Body of pancreas (tissue), 4 donors: ENCODE measurements at regions not wholly inside any gene's neighbourhood (a gene's known extent, or its start where the extent isn't known, plus 50 kb on each side); places are given as distances from the start of the nearest gene placed in this dataset.

Experiments used
- ATAC-seq: fragments of 150-250 bp; one replicate; pipeline ENCODE4 v1.9.1; 2016
- DNase-seq, 4 donors: peaks; one replicate each; pipeline ENCODE4 v3.0.0-alpha.2; 2019
- H3K27ac ChIP-seq, 4 donors: fragments of 200-600 bp; sonication (generic); 1 replicate in 3 of 4; 2 replicates in 1 of 4; pipeline versions ENCODE4 v1.5.1 to v1.6.1; 2016 to 2019; ENCODE audit warnings: mild to moderate bottlenecking in 1 of 4, mixed read lengths in 1 of 4, moderate library complexity in 1 of 4
- H3K27me3 ChIP-seq, 2 donors: fragments of 200-600 bp; sonication (generic); one replicate each; pipeline ENCODE4 v1.6.0; 2016; ENCODE audit warnings: mild to moderate bottlenecking in 1 of 2
- H3K36me3 ChIP-seq, 2 donors: fragments of 200-600 bp; sonication (generic); replicated peaks in 1 of 2; 2 replicates each; pipeline ENCODE4 v1.5.1; 2016; ENCODE audit warnings: low read depth in 2 of 2; ENCODE audit not compliant: insufficient read depth in 1 of 2
- H3K4me1 ChIP-seq: fragments of 200-600 bp; sonication (generic); one replicate; pipeline ENCODE4 v1.6.0; 2016
- H3K4me3 ChIP-seq, 2 donors: fragments of 200-600 bp; sonication (generic); 1 replicate in 1 of 2; 2 replicates in 1 of 2; pipeline ENCODE4 v1.5.1; 2016 to 2019
- H3K9me3 ChIP-seq, 3 donors: fragments of 200-600 bp; sonication (generic); 1 replicate in 2 of 3; 2 replicates in 1 of 3; pipeline ENCODE4 v1.5.1; 2016
- POLR2A ChIP-seq, 3 donors: fragments of 450-650 bp; IDR thresholded peaks; one replicate each; pipeline ENCODE4 v1.6.1; 2016; ENCODE audit warnings: antibody characterized with exemption in 3 of 3, mild to moderate bottlenecking in 2 of 3
- WGBS, 2 donors: methylation state at CpG; one replicate each; pipeline ENCODE4 v1.1.5; 2017; 5-methylcytosine and 5-hydroxymethylcytosine counted together
- intact Hi-C: fragments of 100-400 bp; cut with DNase I; formaldehyde crosslinking; loops from one replicate; pipeline ENCODE4 v1.15.1; 2023
- TF ChIP-seq, protein P1 (sequence below), 7 experiments: fragments of 450-650 bp in 4 of 7; fragments of 200-600 bp in 3 of 7; sonication (generic) in 3 of 7; IDR thresholded peaks; one replicate each; pipeline ENCODE4 v1.5.1; 2016 to 2019; ENCODE audit warnings: antibody characterized with exemption in 7 of 7

DNA sequence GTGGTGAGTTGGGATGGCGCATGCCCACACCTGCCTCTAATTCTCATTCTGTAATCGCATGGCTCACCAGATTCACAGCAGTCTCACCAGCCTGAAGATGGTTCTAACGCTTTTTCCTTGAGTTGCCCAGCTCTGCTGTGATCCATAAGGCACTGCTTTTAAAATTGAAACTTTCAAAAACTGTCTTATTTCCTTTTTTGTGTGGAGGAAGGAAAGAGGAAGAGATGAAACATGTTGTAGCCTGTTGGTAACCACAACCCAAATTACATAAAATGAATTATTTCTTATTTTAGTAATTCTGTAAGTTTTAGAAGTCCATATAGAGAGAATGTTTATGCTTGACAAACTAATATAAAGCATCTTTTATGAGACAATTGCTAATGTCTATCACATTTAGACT, 165.4 kb downstream of the RBM43 start:
- DNase-seq (no peak), ATAC-seq (no peak)
- H3K4me3 ChIP-seq: no peak overlapping the region
- H3K27ac ChIP-seq: no peak overlapping the region
- no peak for TF ChIP-seq POLR2A (IDR thresholded peaks at IDR 0.05)
- TF ChIP-seq, protein P1, sequence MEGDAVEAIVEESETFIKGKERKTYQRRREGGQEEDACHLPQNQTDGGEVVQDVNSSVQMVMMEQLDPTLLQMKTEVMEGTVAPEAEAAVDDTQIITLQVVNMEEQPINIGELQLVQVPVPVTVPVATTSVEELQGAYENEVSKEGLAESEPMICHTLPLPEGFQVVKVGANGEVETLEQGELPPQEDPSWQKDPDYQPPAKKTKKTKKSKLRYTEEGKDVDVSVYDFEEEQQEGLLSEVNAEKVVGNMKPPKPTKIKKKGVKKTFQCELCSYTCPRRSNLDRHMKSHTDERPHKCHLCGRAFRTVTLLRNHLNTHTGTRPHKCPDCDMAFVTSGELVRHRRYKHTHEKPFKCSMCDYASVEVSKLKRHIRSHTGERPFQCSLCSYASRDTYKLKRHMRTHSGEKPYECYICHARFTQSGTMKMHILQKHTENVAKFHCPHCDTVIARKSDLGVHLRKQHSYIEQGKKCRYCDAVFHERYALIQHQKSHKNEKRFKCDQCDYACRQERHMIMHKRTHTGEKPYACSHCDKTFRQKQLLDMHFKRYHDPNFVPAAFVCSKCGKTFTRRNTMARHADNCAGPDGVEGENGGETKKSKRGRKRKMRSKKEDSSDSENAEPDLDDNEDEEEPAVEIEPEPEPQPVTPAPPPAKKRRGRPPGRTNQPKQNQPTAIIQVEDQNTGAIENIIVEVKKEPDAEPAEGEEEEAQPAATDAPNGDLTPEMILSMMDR (IDR thresholded peaks at IDR 0.05): no peak
- no peaks in the 10 kb centered on the region for H3K4me1 ChIP-seq
- no peaks in the 10 kb centered on the region for H3K27me3 ChIP-seq
- intact Hi-C loops: no loop called here
- 66 to 68% methylated on average over 3 of the region's 3 CpGs for WGBS, 2 donors
- H3K9me3 ChIP-seq: no peaks in the 10 kb centered on the region
- H3K36me3 ChIP-seq: no peaks in the 10 kb centered on the region

DNA sequence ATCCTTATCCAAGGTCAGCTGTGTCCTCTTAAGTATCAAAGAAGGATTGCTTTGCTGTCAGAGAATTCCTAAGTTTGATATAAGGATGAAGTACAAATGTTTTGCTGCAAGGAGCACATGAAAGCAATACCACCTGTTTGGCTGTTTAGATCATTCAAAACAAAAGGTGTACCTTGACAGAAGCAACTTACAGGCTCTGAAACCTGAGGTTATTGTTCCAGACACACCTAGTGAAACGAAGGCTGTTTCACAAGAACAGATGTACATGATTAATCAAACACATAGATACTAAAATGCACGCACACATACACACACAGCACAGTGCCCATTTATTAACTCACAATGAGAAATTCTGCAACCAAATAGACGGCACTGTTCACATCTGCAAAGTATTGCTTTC, 166.2 kb downstream of the RBM43 start:
- no peaks in the 10 kb centered on the region for H3K4me1 ChIP-seq
- no peaks in the 10 kb centered on the region for H3K36me3 ChIP-seq
- 51 to 55% methylated on average over 3 of the region's 3 CpGs for WGBS, 2 donors
- no peak for DNase-seq
- H3K27me3 ChIP-seq: no peaks in the 10 kb centered on the region
- H3K27ac ChIP-seq: no peak overlapping the region
- no peaks in the 10 kb centered on the region for H3K9me3 ChIP-seq
- intact Hi-C loops: no loop called here
- no peak for TF ChIP-seq POLR2A (IDR thresholded peaks at IDR 0.05)
- H3K4me3 ChIP-seq: no peak overlapping the region
- ATAC-seq: no peak

DNA sequence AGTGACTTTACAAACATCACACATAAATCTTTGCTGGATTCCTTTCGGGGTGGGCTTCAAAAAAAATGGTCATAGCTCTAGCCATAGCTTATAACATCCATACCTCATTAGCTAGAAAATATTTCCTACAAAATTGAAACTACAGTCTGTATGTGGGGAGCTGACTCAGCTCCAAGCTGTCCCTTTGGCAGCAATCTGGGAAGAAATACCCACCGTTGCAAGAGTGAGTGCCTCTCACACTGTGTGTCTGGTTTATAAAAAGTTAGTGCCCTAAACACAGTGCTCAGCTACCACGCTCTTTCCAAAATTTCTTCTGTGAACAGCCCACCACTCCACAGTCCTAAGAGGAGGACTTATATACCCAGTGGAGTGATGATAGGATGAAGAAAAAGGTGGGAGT, 170.1 kb downstream of the RBM43 start:
- Histone ChIP-seq H3K9me3 (no peaks in the 10 kb centered on the region), H3K36me3 (no peaks in the 10 kb centered on the region), H3K27ac (no peak overlapping the region), H3K27me3 (no peaks in the 10 kb centered on the region), H3K4me3 (no peak overlapping the region), H3K4me1 (no peaks in the 10 kb centered on the region)
- 51 to 53% methylated on average over 3 of the region's 3 CpGs for WGBS, 2 donors
- no peak for TF ChIP-seq POLR2A (IDR thresholded peaks at IDR 0.05)
- TF ChIP-seq, protein P1 (IDR thresholded peaks at IDR 0.05): no peak
- DNase-seq: no peak
- no peak for ATAC-seq
- intact Hi-C loops: no loop called here

DNA sequence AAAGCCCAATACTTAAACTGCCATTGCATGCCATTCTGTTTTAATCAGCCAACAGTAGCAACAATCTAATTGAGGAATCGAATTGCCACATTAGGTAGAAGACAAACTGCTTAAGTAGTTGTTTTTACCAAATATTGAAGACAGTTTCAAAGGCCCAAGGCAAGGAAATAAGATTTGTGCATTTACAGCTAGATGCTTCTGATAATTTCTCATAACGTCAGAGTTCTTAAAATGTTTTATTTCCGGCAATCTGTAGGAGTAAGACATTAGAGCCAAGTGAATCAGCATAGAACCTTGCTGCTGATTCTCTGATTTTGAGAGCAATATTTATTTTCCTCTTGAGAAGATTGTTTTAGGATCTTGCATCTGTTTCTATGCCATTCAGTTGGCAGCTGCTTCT, 174.3 kb downstream of the RBM43 start:
- intact Hi-C loops: no loop called here
- H3K4me3 ChIP-seq: no peak overlapping the region
- no peak overlapping the region for H3K27ac ChIP-seq
- H3K4me1 ChIP-seq: no peaks in the 10 kb centered on the region
- ATAC-seq (no peak), DNase-seq (no peak)
- no peaks in the 10 kb centered on the region for H3K9me3 ChIP-seq
- no peaks in the 10 kb centered on the region for H3K36me3 ChIP-seq
- TF ChIP-seq, protein P1 (IDR thresholded peaks at IDR 0.05): no peak
- H3K27me3 ChIP-seq: no peaks in the 10 kb centered on the region
- 50 to 57% methylated on average over 3 of the region's 3 CpGs for WGBS, 2 donors

DNA sequence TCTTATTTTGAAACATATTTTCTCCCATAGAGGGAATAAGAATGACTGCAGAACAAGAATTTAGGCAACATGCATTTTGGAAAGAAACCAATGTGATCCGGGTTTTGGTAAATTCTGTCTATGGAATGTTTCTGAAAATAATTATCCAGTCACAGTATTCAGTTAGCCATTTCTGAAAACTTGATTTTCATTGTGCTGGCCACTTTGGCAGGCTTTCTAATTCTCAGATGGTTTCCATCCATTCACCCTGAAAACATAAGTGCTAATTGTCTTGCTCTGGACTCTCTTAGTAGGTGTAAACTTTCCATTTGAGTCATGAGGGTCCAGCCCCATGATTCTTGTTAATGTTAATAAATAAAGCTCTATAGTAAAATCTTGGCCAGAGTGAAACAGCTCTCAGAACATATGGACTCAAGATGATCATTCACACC, 176.5 kb downstream of the RBM43 start:
- Histone ChIP-seq H3K9me3 (no peaks in the 10 kb centered on the region), H3K27me3 (no peaks in the 10 kb centered on the region), H3K27ac (no peak overlapping the region), H3K4me3 (no peak overlapping the region), H3K4me1 (no peaks in the 10 kb centered on the region), H3K36me3 (no peaks in the 10 kb centered on the region)
- DNase-seq (no peak), ATAC-seq (no peak)
- intact Hi-C loops: no loop called here
- TF ChIP-seq POLR2A (IDR thresholded peaks at IDR 0.05): no peak
- TF ChIP-seq, protein P1 (IDR thresholded peaks at IDR 0.05): no peak
- 51 to 54% methylated on average over 1 of the region's 1 CpG for WGBS, 2 donors
